ENCODE measurements at regions not wholly inside any gene's neighbourhood (a gene's known extent, or its start where the extent isn't known, plus 50 kb on each side); places are given as distances from the start of the nearest gene placed in this dataset.

- Histone ChIP-seq H3K4me3 (ENCODE audit: low read length) (no peak overlapping the region), H3K9me3 (ENCODE audit: control insufficient read depth, low read depth, low read length) (no peaks in the 10 kb centered on the region), H3K27me3 (ENCODE audit: control insufficient read depth, insufficient read depth, low read length) (peaks cover 48% of the 10 kb centered on the region), H3K36me3 (ENCODE audit: control insufficient read depth, insufficient read depth, low read length) (no peaks in the 10 kb centered on the region), H3K4me1 (ENCODE audit: control insufficient read depth, insufficient read depth, low read length) (no peaks in the 10 kb centered on the region), H3K27ac (ENCODE audit: low read length) (no peak overlapping the region)
- WGBS (ENCODE audit: insufficient coverage, low lambda C conversion rate), result no CpG with 5 or more reads among the region's 10 CpGs
- DNase-seq, result no peak
These were observed 138.7 kb downstream of the ENGASE start for GRCh38 chr17:79213305-79213704.

GRCh38 chr17:79212149-79213087 lies 137.8 kb downstream of the ENGASE start:
- peaks cover 51% of the 10 kb centered on the region for H3K27me3 ChIP-seq (ENCODE audit: control insufficient read depth, insufficient read depth, low read length)
- no peak for DNase-seq

GRCh38 chr17:79211061-79211770 lies 136.6 kb downstream of the ENGASE start:
- Histone ChIP-seq H3K27ac (ENCODE audit: low read length) (no peak overlapping the region), H3K4me1 (ENCODE audit: control insufficient read depth, insufficient read depth, low read length) (no peaks in the 10 kb centered on the region), H3K4me3 (ENCODE audit: low read length) (no peak overlapping the region), H3K36me3 (ENCODE audit: control insufficient read depth, insufficient read depth, low read length) (no peaks in the 10 kb centered on the region), H3K9me3 (ENCODE audit: control insufficient read depth, low read depth, low read length) (no peaks in the 10 kb centered on the region), H3K27me3 (ENCODE audit: control insufficient read depth, insufficient read depth, low read length) (peaks cover 55% of the 10 kb centered on the region)
- no CpG with 5 or more reads among the region's 28 CpGs for WGBS (ENCODE audit: insufficient coverage, low lambda C conversion rate)
- DNase-seq, result no peak

More at GRCh38 chr17:79212149-79213087, 137.8 kb downstream of the ENGASE start:
- no peaks in the 10 kb centered on the region for H3K9me3 ChIP-seq (ENCODE audit: control insufficient read depth, low read depth, low read length)
- no CpG with 5 or more reads among the region's 15 CpGs for whole genome bisulfite sequencing (ENCODE audit: insufficient coverage, low lambda C conversion rate)
- H3K36me3 ChIP-seq (ENCODE audit: control insufficient read depth, insufficient read depth, low read length), result no peaks in the 10 kb centered on the region
- no peaks in the 10 kb centered on the region for H3K4me1 ChIP-seq (ENCODE audit: control insufficient read depth, insufficient read depth, low read length)
- H3K27ac ChIP-seq (ENCODE audit: low read length), result no peak overlapping the region
- no peak overlapping the region for H3K4me3 ChIP-seq (ENCODE audit: low read length)

GRCh38 chr17:79210638-79211037 lies 136.0 kb downstream of the ENGASE start:
- Histone ChIP-seq H3K9me3 (ENCODE audit: control insufficient read depth, low read depth, low read length) (no peaks in the 10 kb centered on the region), H3K27ac (ENCODE audit: low read length) (no peak overlapping the region), H3K4me3 (ENCODE audit: low read length) (no peak overlapping the region), H3K4me1 (ENCODE audit: control insufficient read depth, insufficient read depth, low read length) (no peaks in the 10 kb centered on the region), H3K27me3 (ENCODE audit: control insufficient read depth, insufficient read depth, low read length) (peaks cover 56% of the 10 kb centered on the region), H3K36me3 (ENCODE audit: control insufficient read depth, insufficient read depth, low read length) (no peaks in the 10 kb centered on the region)
- no peak for DNase-seq
- no CpG with 5 or more reads among the region's 10 CpGs for WGBS (ENCODE audit: insufficient coverage, low lambda C conversion rate)

- Histone ChIP-seq H3K4me1 (ENCODE audit: control insufficient read depth, insufficient read depth, low read length) (no peaks in the 10 kb centered on the region), H3K27me3 (ENCODE audit: control insufficient read depth, insufficient read depth, low read length) (peaks cover 33% of the 10 kb centered on the region), H3K27ac (ENCODE audit: low read length) (no peak overlapping the region), H3K4me3 (ENCODE audit: low read length) (no peak overlapping the region), H3K36me3 (ENCODE audit: control insufficient read depth, insufficient read depth, low read length) (no peaks in the 10 kb centered on the region), H3K9me3 (ENCODE audit: control insufficient read depth, low read depth, low read length) (no peaks in the 10 kb centered on the region)
- WGBS (ENCODE audit: insufficient coverage, low lambda C conversion rate), result no CpG with 5 or more reads among the region's 13 CpGs
- DNase-seq, result no peak
These were observed 133.3 kb downstream of the ENGASE start for GRCh38 chr17:79207960-79208359.

GRCh38 chr17:79205688-79206205 lies 131.1 kb downstream of the ENGASE start:
- DNase-seq, result no peak
- Histone ChIP-seq H3K27me3 (ENCODE audit: control insufficient read depth, insufficient read depth, low read length) (peaks cover 28% of the 10 kb centered on the region), H3K9me3 (ENCODE audit: control insufficient read depth, low read depth, low read length) (no peaks in the 10 kb centered on the region), H3K4me3 (ENCODE audit: low read length) (no peak overlapping the region), H3K27ac (ENCODE audit: low read length) (no peak overlapping the region), H3K36me3 (ENCODE audit: control insufficient read depth, insufficient read depth, low read length) (no peaks in the 10 kb centered on the region), H3K4me1 (ENCODE audit: control insufficient read depth, insufficient read depth, low read length) (no peaks in the 10 kb centered on the region)
- 83% methylated on average over 1 of the region's 6 CpGs for WGBS (ENCODE audit: insufficient coverage, low lambda C conversion rate)

GRCh38 chr17:79204261-79204660 lies 129.6 kb downstream of the ENGASE start:
- DNase-seq, result no peak
- Histone ChIP-seq H3K4me1 (ENCODE audit: control insufficient read depth, insufficient read depth, low read length) (no peaks in the 10 kb centered on the region), H3K9me3 (ENCODE audit: control insufficient read depth, low read depth, low read length) (no peaks in the 10 kb centered on the region), H3K27me3 (ENCODE audit: control insufficient read depth, insufficient read depth, low read length) (peaks cover 25% of the 10 kb centered on the region), H3K36me3 (ENCODE audit: control insufficient read depth, insufficient read depth, low read length) (no peaks in the 10 kb centered on the region), H3K27ac (ENCODE audit: low read length) (no peak overlapping the region), H3K4me3 (ENCODE audit: low read length) (no peak overlapping the region)
- WGBS (ENCODE audit: insufficient coverage, low lambda C conversion rate), result no CpG with 5 or more reads among the region's 20 CpGs

GRCh38 chr17:79203657-79204056 lies 129.0 kb downstream of the ENGASE start:
- WGBS (ENCODE audit: insufficient coverage, low lambda C conversion rate), result no CpG with 5 or more reads among the region's 5 CpGs
- H3K27ac ChIP-seq (ENCODE audit: low read length), result no peak overlapping the region
- DNase-seq, result no peak
- H3K9me3 ChIP-seq (ENCODE audit: control insufficient read depth, low read depth, low read length), result no peaks in the 10 kb centered on the region
- H3K4me3 ChIP-seq (ENCODE audit: low read length), result no peak overlapping the region
- no peaks in the 10 kb centered on the region for H3K36me3 ChIP-seq (ENCODE audit: control insufficient read depth, insufficient read depth, low read length)
- H3K4me1 ChIP-seq (ENCODE audit: control insufficient read depth, insufficient read depth, low read length), result no peaks in the 10 kb centered on the region
- H3K27me3 ChIP-seq (ENCODE audit: control insufficient read depth, insufficient read depth, low read length), result peaks cover 25% of the 10 kb centered on the region

- Histone ChIP-seq H3K27ac (ENCODE audit: low read length) (no peak overlapping the region), H3K9me3 (ENCODE audit: control insufficient read depth, low read depth, low read length) (no peaks in the 10 kb centered on the region), H3K4me3 (ENCODE audit: low read length) (no peak overlapping the region), H3K36me3 (ENCODE audit: control insufficient read depth, insufficient read depth, low read length) (no peaks in the 10 kb centered on the region), H3K4me1 (ENCODE audit: control insufficient read depth, insufficient read depth, low read length) (no peaks in the 10 kb centered on the region), H3K27me3 (ENCODE audit: control insufficient read depth, insufficient read depth, low read length) (peaks cover 23% of the 10 kb centered on the region)
- DNase-seq, result no peak
- WGBS (ENCODE audit: insufficient coverage, low lambda C conversion rate), result no CpG with 5 or more reads among the region's 9 CpGs
These were observed 128.4 kb downstream of the ENGASE start for GRCh38 chr17:79203016-79203415.

- DNase-seq, result no peak
- Histone ChIP-seq H3K4me3 (ENCODE audit: low read length) (no peak overlapping the region), H3K4me1 (ENCODE audit: control insufficient read depth, insufficient read depth, low read length) (no peaks in the 10 kb centered on the region), H3K9me3 (ENCODE audit: control insufficient read depth, low read depth, low read length) (no peaks in the 10 kb centered on the region), H3K27ac (ENCODE audit: low read length) (no peak overlapping the region), H3K27me3 (ENCODE audit: control insufficient read depth, insufficient read depth, low read length) (peaks cover 18% of the 10 kb centered on the region), H3K36me3 (ENCODE audit: control insufficient read depth, insufficient read depth, low read length) (no peaks in the 10 kb centered on the region)
- WGBS (ENCODE audit: insufficient coverage, low lambda C conversion rate), result no CpG with 5 or more reads among the region's 12 CpGs
These were observed 127.9 kb downstream of the ENGASE start for GRCh38 chr17:79202480-79202879.
